Suprapubic skin (tissue), 4 donors: ENCODE measurements at regions not wholly inside any gene's neighbourhood (a gene's known extent, or its start where the extent isn't known, plus 50 kb on each side); places are given as distances from the start of the nearest gene placed in this dataset.

ENCODE experiments used
- DNase-seq, 2 donors: peaks; one replicate each; pipeline ENCODE4 v3.0.0-alpha.2; 2019; ENCODE audit warnings: low spot score in 2 of 2
- H3K27ac ChIP-seq: fragments of 200-600 bp; sonication (generic); one replicate; pipeline ENCODE4 v1.5.1; 2019
- H3K27me3 ChIP-seq: fragments of 200-600 bp; sonication (generic); one replicate; pipeline ENCODE4 v1.5.1; 2019
- H3K36me3 ChIP-seq: fragments of 200-600 bp; sonication (generic); one replicate; pipeline ENCODE4 v1.5.1; 2019
- H3K4me1 ChIP-seq: fragments of 200-600 bp; sonication (generic); one replicate; pipeline ENCODE4 v1.5.1; 2019
- H3K4me3 ChIP-seq: fragments of 200-600 bp; sonication (generic); one replicate; pipeline ENCODE4 v1.5.1; 2019; ENCODE audit warnings: mild to moderate bottlenecking
- H3K9me3 ChIP-seq: fragments of 200-600 bp; sonication (generic); one replicate; pipeline ENCODE4 v1.5.1; 2019
- EP300 ChIP-seq: sonication (generic); formaldehyde crosslinking; IDR thresholded peaks from one replicate; pipeline ENCODE4 v1.6.1; 2017; ENCODE audit warnings: antibody characterized with exemption
- POLR2A ChIP-seq, 2 donors: fragments of 450-650 bp; IDR thresholded peaks; one replicate each; pipeline ENCODE4 v1.6.1; 2017; ENCODE audit warnings: antibody characterized with exemption in 2 of 2, mild to moderate bottlenecking in 2 of 2, moderate library complexity in 2 of 2
- POLR2AphosphoS5 ChIP-seq, 3 donors: sonication (generic); formaldehyde crosslinking; IDR thresholded peaks; one replicate each; pipeline ENCODE4 v1.6.1; 2017; ENCODE audit warnings: antibody characterized with exemption in 3 of 3
- WGBS: methylation state at CpG from one replicate; pipeline ENCODE4 v1.1.5; 2018; 5-methylcytosine and 5-hydroxymethylcytosine counted together
- TF ChIP-seq, protein P1 (sequence below), 2 donors: fragments of 200-600 bp in 1 of 2; fragments of 450-650 bp in 1 of 2; sonication (generic) in 1 of 2; IDR thresholded peaks; one replicate each; pipeline ENCODE4 v1.5.1; 2016 to 2019; ENCODE audit warnings: antibody characterized with exemption in 2 of 2, mild to moderate bottlenecking in 1 of 2, moderate library complexity in 1 of 2

DNA sequence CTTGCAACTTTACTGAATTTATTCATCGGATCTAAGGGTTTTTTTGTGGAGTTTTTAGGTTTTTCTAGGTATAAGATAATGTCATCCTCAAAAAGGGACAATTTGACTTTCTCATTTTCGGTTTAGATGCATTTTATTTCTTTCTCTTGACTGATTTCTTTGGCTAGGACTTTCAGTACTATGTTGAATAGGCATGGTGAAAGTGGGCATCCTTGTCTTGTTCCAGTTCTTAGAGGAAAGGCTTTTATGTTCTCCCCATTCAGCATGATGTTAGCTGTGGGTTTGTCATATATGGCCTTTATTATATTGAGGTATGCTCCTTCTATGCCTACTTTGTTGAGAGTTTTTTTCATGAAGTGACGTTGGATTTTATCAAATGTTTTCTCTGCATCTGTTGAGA is 106.7 kb downstream of the FAM43A start:
- whole genome bisulfite sequencing = 92% methylated on average over 3 of the region's 3 CpGs
- H3K27me3 ChIP-seq = no peaks in the 10 kb centered on the region

DNA sequence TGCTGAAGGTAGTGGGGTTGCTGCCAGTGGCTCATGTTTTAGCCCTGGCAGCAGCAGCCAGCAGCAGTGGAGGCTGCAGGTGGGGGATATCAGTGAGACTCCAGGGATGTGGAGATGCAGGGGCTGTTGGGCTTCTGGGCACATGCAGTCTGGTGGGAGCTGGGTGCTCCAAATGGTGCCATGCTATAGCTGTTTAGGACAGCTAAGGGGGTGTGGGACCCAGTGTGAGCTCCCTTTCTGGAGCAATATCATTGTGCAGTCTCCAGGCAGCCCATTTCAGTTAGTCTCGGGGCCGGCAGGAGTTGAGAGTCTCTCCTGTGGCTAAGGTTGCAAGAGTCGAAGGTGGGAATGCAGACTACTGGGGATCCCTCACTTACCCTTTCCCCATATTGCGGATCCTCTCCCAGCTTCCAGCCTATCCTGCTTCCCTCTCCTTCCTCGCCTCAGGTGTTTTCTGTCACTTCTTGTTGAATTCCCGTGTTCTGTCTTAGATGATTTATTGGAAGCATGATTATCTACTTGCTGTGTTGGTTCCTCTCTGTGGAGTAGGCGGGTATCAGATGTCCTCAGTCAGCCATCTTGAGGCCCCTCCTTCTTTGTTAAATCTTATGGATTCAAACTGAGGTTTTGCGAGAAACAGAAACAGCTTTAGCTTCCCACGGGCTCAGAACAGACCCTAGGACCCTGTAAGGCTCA is 112.0 kb downstream of the FAM43A start:
- Histone ChIP-seq H3K36me3 (no peaks in the 10 kb centered on the region), H3K4me1 (no peaks in the 10 kb centered on the region), H3K9me3 (no peaks in the 10 kb centered on the region), H3K27ac (no peak overlapping the region), H3K27me3 (peaks cover 7% of the 10 kb centered on the region), H3K4me3 (no peak overlapping the region)
- DNase-seq = peak in 1 of 2 donors; percentile 44
- 95% methylated on average over 9 of the region's 9 CpGs for WGBS
- no peak for TF ChIP-seq POLR2A (IDR thresholded peaks at IDR 0.05)
- no peak for TF ChIP-seq EP300
- TF ChIP-seq POLR2AphosphoS5 (IDR thresholded peaks at IDR 0.05) = no peak
- TF ChIP-seq, protein P1, sequence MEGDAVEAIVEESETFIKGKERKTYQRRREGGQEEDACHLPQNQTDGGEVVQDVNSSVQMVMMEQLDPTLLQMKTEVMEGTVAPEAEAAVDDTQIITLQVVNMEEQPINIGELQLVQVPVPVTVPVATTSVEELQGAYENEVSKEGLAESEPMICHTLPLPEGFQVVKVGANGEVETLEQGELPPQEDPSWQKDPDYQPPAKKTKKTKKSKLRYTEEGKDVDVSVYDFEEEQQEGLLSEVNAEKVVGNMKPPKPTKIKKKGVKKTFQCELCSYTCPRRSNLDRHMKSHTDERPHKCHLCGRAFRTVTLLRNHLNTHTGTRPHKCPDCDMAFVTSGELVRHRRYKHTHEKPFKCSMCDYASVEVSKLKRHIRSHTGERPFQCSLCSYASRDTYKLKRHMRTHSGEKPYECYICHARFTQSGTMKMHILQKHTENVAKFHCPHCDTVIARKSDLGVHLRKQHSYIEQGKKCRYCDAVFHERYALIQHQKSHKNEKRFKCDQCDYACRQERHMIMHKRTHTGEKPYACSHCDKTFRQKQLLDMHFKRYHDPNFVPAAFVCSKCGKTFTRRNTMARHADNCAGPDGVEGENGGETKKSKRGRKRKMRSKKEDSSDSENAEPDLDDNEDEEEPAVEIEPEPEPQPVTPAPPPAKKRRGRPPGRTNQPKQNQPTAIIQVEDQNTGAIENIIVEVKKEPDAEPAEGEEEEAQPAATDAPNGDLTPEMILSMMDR (IDR thresholded peaks at IDR 0.05) = no peak

More for the DNA sequence above, 106.7 kb downstream of the FAM43A start:
- Histone ChIP-seq H3K4me1 (no peaks in the 10 kb centered on the region), H3K4me3 (no peak overlapping the region), H3K36me3 (no peaks in the 10 kb centered on the region), H3K27ac (no peak overlapping the region), H3K9me3 (no peaks in the 10 kb centered on the region)
- TF ChIP-seq POLR2AphosphoS5 (IDR thresholded peaks at IDR 0.05) (no peak), EP300 (no peak), POLR2A (IDR thresholded peaks at IDR 0.05) (no peak)
- TF ChIP-seq, protein P1 (IDR thresholded peaks at IDR 0.05) = no peak
- no peak for DNase-seq

DNA sequence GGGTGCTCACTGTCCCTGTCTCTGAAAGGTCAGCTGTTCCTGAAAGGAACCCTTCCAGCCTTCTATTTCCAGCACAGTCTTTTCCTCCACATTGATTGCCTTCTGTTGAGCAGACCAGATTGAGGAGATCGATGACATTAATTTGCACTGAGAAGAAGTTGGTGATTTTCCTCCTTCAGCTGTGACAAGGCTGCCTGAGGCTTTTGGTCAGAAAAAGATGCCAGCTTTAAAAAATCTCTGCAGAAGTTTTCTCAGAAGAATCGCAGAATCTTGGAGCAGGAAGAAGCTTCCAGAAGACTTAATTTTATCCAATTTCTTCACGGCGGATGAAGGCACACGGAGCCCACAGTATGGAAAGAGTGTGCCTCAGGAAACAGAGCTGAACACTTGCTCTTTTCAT is 112.8 kb downstream of the FAM43A start:
- Histone ChIP-seq H3K9me3 (no peaks in the 10 kb centered on the region), H3K27ac (no peak overlapping the region), H3K4me1 (no peaks in the 10 kb centered on the region), H3K36me3 (no peaks in the 10 kb centered on the region), H3K27me3 (peaks cover 7% of the 10 kb centered on the region), H3K4me3 (no peak overlapping the region)
- DNase-seq = peak in 1 of 2 donors; percentile 13
- 95% methylated on average over 5 of the region's 5 CpGs for WGBS
- TF ChIP-seq EP300 (no peak), POLR2AphosphoS5 (IDR thresholded peaks at IDR 0.05) (no peak), POLR2A (IDR thresholded peaks at IDR 0.05) (no peak)
- TF ChIP-seq, protein P1 (IDR thresholded peaks at IDR 0.05) = no peak

DNA sequence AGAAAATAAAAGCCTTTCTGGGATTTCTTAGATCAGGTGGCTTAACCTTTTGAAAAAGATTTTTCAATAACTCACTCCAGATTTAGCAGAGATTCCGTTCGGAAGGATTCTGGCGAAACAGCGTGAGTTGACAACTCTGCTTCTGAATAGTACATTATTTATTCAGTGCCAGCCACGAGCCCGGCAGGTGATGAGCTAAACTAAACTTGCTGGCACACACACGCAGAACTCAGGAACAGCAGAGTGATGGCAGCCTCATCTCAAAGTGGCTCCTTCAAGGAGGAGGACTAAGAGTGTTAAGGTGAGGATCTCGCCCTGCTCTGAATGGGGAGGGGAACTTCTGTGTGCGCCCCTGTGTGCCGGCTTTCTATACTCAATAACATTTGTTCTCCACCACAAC is 114.3 kb downstream of the FAM43A start:
- H3K36me3 ChIP-seq = no peaks in the 10 kb centered on the region
- H3K4me3 ChIP-seq = no peak overlapping the region
- no peak overlapping the region for H3K27ac ChIP-seq
- H3K27me3 ChIP-seq = peaks cover 7% of the 10 kb centered on the region
- peak in 1 of 2 donors; percentile 34 for DNase-seq
- H3K9me3 ChIP-seq = no peaks in the 10 kb centered on the region
- no peaks in the 10 kb centered on the region for H3K4me1 ChIP-seq
- TF ChIP-seq EP300 (no peak), POLR2AphosphoS5 (IDR thresholded peaks at IDR 0.05) (no peak), POLR2A (IDR thresholded peaks at IDR 0.05) (no peak)
- TF ChIP-seq, protein P1 (IDR thresholded peaks at IDR 0.05) = no peak
- 73% methylated on average over 10 of the region's 10 CpGs for WGBS

DNA sequence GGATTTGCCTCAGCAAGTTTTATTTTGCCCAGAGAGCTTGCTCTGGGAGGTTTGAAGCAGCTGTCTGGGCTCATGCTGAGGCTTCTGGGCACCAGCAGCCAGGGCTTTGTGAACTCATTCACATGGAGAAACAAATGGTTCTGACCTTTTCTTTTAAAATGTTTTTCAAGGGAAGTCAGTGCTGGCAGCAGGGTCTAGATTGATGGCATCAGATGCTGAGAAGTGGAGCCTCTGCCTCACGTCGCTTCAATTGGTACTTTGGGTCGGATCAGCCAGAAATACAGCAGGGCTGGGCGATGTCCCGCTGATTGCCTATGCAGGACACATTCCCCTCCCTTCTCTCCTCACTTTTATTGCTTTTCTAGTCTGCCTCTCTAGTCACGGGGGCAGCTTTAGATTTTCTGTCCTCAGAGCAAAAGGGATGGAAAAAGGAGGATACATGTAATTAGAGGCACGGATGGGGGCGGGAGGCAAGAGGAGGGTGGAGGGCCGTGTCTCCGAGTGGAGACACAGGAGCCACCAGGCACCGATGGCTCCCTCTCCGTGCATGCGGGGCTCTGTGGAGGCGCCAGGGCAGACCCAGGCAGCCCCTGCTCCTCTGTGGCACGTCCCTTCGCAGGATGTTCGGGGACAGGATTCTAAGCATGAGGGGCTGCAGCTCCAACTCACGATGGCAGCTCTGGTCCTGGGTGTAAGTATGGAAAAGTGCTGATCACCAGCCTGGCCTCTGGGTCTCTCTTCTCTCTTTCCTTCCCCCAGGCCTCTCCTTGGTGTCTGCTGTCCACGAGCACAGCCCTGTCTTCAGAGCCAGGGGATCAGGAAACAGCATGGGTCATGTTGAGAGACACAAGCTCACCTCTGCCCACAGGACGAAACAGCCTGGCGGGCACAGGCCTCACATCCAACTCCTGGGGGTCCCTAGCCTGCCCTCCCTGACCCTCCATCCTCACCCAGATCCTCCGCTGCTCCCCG is 116.1 kb downstream of the FAM43A start:
- Histone ChIP-seq H3K27me3 (peaks cover 7% of the 10 kb centered on the region), H3K4me3 (no peak overlapping the region), H3K27ac (no peak overlapping the region), H3K36me3 (no peaks in the 10 kb centered on the region), H3K4me1 (no peaks in the 10 kb centered on the region), H3K9me3 (no peaks in the 10 kb centered on the region)
- WGBS = 64% methylated on average over 21 of the region's 23 CpGs
- DNase-seq = peak in 1 of 2 donors; percentile 59
- TF ChIP-seq EP300 (no peak), POLR2A (IDR thresholded peaks at IDR 0.05) (no peak), POLR2AphosphoS5 (IDR thresholded peaks at IDR 0.05) (no peak)
- TF ChIP-seq, protein P1 (IDR thresholded peaks at IDR 0.05) = no peak
